ENCODE measurements at regions not wholly inside any gene's neighbourhood (a gene's known extent, or its start where the extent isn't known, plus 50 kb on each side); places are given as distances from the start of the nearest gene placed in this dataset.

DNA sequence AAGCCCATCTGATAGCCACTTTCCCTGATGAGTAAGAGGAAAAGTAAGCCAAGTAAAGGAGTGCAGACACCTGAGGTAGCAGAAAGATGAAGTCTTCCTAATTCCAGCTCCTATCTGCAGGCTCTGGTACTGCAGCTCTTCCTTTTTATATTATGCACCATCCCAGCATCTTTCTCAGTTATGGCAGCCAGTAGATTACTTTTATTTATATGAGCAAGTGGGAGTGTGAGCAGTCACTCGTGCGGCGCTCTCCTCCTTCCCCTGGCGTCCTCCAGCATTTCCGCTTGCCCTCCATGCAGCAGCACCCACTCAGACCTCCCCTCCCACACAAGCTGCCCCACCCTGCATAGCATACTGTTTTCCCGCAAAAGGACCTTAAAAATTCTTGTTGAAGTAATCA is 465.9 kb upstream of the DPPA4 start:
- no peaks in the 10 kb centered on the region for H3K27me3 ChIP-seq

DNA sequence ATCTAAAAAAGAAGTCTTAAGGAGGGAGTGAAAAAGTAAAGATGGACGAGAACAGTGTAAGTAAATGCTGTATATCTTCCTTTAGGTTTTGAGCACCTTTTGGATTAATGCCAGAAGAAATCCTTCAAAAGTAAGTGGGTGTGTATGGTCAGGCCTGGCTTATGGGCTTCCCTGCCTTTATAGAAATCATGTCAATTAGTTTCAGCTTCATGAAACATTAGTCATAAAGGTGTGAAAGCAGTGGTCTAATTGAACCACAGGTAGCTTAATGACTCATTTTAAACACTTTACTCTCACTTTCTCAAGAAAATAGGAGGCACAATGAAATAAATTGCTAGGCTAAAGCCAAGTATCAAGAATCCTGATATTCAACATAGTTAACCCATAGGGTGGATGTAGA is 467.4 kb upstream of the DPPA4 start:
- Histone ChIP-seq H3K36me3 (no peaks in the 10 kb centered on the region), H3K27ac (peak overlapping the region in 1 of 4 donors; percentile 7), H3K4me1 (no peaks in the 10 kb centered on the region), H3K4me3 (no peak overlapping the region), H3K27me3 (no peaks in the 10 kb centered on the region), H3K9me3 (no peaks in the 10 kb centered on the region)
- DNase-seq, result no peak
- no peak for TF ChIP-seq POLR2A (IDR thresholded peaks at IDR 0.05)
- TF ChIP-seq, protein P1, sequence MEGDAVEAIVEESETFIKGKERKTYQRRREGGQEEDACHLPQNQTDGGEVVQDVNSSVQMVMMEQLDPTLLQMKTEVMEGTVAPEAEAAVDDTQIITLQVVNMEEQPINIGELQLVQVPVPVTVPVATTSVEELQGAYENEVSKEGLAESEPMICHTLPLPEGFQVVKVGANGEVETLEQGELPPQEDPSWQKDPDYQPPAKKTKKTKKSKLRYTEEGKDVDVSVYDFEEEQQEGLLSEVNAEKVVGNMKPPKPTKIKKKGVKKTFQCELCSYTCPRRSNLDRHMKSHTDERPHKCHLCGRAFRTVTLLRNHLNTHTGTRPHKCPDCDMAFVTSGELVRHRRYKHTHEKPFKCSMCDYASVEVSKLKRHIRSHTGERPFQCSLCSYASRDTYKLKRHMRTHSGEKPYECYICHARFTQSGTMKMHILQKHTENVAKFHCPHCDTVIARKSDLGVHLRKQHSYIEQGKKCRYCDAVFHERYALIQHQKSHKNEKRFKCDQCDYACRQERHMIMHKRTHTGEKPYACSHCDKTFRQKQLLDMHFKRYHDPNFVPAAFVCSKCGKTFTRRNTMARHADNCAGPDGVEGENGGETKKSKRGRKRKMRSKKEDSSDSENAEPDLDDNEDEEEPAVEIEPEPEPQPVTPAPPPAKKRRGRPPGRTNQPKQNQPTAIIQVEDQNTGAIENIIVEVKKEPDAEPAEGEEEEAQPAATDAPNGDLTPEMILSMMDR (IDR thresholded peaks at IDR 0.05), result no peak

More for the DNA sequence above, 465.9 kb upstream of the DPPA4 start:
- Histone ChIP-seq H3K4me3 (no peak overlapping the region), H3K27ac (no peak overlapping the region), H3K4me1 (no peaks in the 10 kb centered on the region), H3K9me3 (no peaks in the 10 kb centered on the region), H3K36me3 (no peaks in the 10 kb centered on the region)
- DNase-seq, result no peak
- no peak for TF ChIP-seq POLR2A (IDR thresholded peaks at IDR 0.05)
- TF ChIP-seq, protein P1 (IDR thresholded peaks at IDR 0.05), result no peak

DNA sequence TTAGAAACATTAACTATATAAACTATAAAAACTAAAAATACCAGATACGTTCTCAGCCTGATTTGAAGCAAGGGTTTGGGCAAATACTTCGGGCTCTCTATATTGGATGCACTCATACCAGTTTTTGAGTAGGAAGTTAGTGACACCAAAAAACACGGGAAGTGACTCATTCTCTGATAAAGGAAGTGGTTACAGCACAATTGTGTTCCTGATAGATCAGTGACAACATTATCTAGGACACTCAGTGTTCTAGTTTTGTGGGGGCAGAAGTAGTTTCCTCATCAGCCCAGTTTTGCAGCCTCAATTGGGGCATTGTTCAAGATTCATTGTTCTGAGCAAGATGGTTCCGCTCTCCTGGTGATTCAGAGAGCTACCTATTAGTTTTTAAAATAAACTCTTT is 469.6 kb upstream of the DPPA4 start:
- H3K9me3 ChIP-seq, result no peaks in the 10 kb centered on the region
- peak in 1 of 2 donors; percentile 13 for TF ChIP-seq POLR2A (IDR thresholded peaks at IDR 0.05)
- TF ChIP-seq, protein P1 (IDR thresholded peaks at IDR 0.05), result no peak
- H3K4me3 ChIP-seq, result no peak overlapping the region
- H3K36me3 ChIP-seq, result no peaks in the 10 kb centered on the region
- H3K4me1 ChIP-seq, result no peaks in the 10 kb centered on the region
- peak overlapping the region; percentile 32 to 69 (median 58) for H3K27ac ChIP-seq
- peak in 1 of 3 donors; percentile 48 for DNase-seq
- no peaks in the 10 kb centered on the region for H3K27me3 ChIP-seq

DNA sequence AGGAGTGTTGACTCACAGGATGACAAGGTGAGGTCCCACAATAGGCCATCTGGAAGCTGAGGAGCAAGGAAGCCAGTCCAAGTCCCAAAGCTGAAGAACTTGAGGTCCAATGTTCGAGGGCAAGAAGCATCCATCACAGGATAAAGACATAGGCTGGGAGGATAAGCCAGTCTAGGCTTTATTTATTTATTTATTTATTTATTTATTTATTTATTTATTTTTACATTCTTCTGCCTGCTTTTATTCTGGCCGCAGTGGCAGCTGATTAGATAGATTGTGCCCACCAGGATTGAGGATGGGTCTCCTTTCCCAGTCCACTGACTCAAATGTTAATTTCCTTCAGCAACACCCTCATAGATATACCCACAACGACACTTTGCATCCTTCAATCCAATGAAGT is 472.2 kb upstream of the DPPA4 start:
- no peak overlapping the region for H3K4me3 ChIP-seq
- no peak for DNase-seq
- no peak overlapping the region for H3K27ac ChIP-seq
- no peaks in the 10 kb centered on the region for H3K9me3 ChIP-seq
- TF ChIP-seq, protein P1 (IDR thresholded peaks at IDR 0.05), result no peak
- TF ChIP-seq POLR2A (IDR thresholded peaks at IDR 0.05), result no peak
- no peaks in the 10 kb centered on the region for H3K4me1 ChIP-seq
- H3K27me3 ChIP-seq, result no peaks in the 10 kb centered on the region
- H3K36me3 ChIP-seq, result no peaks in the 10 kb centered on the region

DNA sequence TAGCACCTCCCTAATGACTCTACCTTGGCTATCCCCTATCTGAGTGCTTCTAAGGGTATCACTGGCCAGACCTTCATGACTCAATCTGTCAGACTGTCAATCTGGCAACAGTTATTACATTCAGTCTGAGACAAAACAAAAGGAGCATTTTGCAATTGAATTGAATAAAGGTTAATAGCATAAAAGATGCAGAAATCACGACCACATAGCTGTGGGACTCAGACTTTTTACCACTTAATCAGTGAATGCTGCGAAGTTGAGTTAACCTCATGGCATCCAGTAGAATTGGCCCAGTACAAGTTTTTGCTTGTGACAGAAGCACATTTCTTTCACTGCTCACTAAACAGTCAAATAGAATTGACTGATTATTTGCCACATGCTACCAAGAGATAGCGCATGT is 480.7 kb upstream of the DPPA4 start:
- Histone ChIP-seq H3K27ac (no peak overlapping the region), H3K9me3 (no peaks in the 10 kb centered on the region), H3K27me3 (no peaks in the 10 kb centered on the region), H3K4me3 (no peak overlapping the region), H3K36me3 (no peaks in the 10 kb centered on the region), H3K4me1 (no peaks in the 10 kb centered on the region)
- no peak for DNase-seq
- no peak for TF ChIP-seq POLR2A (IDR thresholded peaks at IDR 0.05)
- TF ChIP-seq, protein P1 (IDR thresholded peaks at IDR 0.05), result no peak

DNA sequence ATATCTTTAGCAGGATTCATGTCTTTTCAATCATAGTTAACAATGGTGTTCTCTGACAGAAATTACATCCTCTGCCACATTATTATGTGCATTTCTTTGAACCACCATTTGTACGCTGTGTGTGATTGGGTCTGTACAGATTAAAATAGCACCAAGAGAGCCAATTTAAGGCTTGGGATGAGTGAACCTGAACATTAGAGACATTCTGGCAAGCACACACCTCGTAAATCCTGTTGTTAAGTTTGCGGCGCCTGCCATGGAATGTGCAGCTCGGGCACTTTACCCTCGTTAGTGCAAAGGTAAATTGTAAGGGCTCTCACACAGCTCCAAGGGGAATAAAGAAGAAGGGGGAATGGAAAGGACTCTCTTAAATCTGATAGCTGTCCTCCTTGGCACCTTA is 482.4 kb upstream of the DPPA4 start:
- H3K36me3 ChIP-seq, result no peaks in the 10 kb centered on the region
- H3K4me3 ChIP-seq, result no peak overlapping the region
- DNase-seq, result no peak
- no peak for TF ChIP-seq POLR2A (IDR thresholded peaks at IDR 0.05)
- TF ChIP-seq, protein P1 (IDR thresholded peaks at IDR 0.05), result no peak
- H3K4me1 ChIP-seq, result no peaks in the 10 kb centered on the region
- no peaks in the 10 kb centered on the region for H3K9me3 ChIP-seq
- no peak overlapping the region for H3K27ac ChIP-seq
- no peaks in the 10 kb centered on the region for H3K27me3 ChIP-seq

Measured in Peyer's patch (tissue), 4 donors.